ENCODE measurements at regions not wholly inside any gene's neighbourhood (a gene's known extent, or its start where the extent isn't known, plus 50 kb on each side); places are given as distances from the start of the nearest gene placed in this dataset.

DNA sequence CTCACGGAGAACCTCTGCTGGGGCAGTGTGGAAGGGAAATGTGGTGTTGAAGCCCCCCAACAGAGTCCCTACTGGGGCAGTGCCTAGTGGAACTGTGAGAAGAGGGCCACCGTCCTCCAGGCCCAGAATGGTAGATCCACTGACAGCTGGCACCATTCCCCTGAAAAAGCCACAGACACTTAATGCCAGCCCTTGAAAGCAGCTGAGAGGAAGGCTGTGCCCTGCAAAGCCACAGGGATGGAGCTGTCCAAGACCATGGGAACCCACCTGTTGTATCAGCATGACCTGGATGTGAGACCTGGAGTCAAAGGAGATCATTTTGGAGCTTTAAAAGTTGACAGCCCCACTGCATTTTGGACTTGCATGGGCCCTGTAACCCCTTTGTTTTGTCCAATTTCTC, 363.5 kb upstream of the PRICKLE1 start:
- no peaks in the 10 kb centered on the region for H3K27me3 ChIP-seq (ENCODE audit: insufficient read depth, low read length)
- no peak overlapping the region for H3K4me3 ChIP-seq (replicated peaks in 1 of 2; ENCODE audit: low read depth in 1 of 2, low read length in 2 of 2)
- ChIA-PET RAD21 (ENCODE audit: low non-redundant PET in 1 of 2, low total read pairs in 2 of 2, uncharacterized antibody in 2 of 2, unreplicated experiment in 2 of 2) (no interaction called here), CTCF (no interaction called here), POLR2A (no interaction called here)
- H3K9me3 ChIP-seq (ENCODE audit: control insufficient read depth in 1 of 2, insufficient read depth in 1 of 2, low read depth in 1 of 2, low read length in 2 of 2): no peaks in the 10 kb centered on the region
- no peaks in the 10 kb centered on the region for H4K20me1 ChIP-seq (ENCODE audit: insufficient read depth)
- no TSS peak for BruUV-seq (replicated peaks)
- no peak overlapping the region for H2AFZ ChIP-seq (ENCODE audit: low read depth, low read length, poor library complexity, severe bottlenecking)
- no peaks in the 10 kb centered on the region for H3K4me1 ChIP-seq (ENCODE audit: control insufficient read depth in 1 of 2, insufficient read depth in 2 of 2, low read length in 2 of 2)
- no peak for DNase-seq (ENCODE audit: low read depth, low spot score)
- H3K36me3 ChIP-seq (ENCODE audit: control insufficient read depth in 1 of 2, insufficient read depth in 2 of 2, low read length in 2 of 2): no peaks in the 10 kb centered on the region
- intact Hi-C loops (cut with micrococcal nuclease): no loop called here
- no peak overlapping the region for H3K4me2 ChIP-seq (ENCODE audit: low read length)
- no peaks in the 10 kb centered on the region for H3K79me2 ChIP-seq (ENCODE audit: insufficient read depth, low read length)
- TF ChIP-seq SRF (IDR thresholded peaks at IDR 0.05; ENCODE audit: low read depth): no peak
- no peak for TF ChIP-seq POLR2AphosphoS5 (IDR thresholded peaks at IDR 0.05; ENCODE audit: low read depth, low read length)
- no peak for TF ChIP-seq EZH2phosphoT487 (IDR thresholded peaks at IDR 0.05; ENCODE audit: borderline replicate concordance)
- TF ChIP-seq, protein P1, sequence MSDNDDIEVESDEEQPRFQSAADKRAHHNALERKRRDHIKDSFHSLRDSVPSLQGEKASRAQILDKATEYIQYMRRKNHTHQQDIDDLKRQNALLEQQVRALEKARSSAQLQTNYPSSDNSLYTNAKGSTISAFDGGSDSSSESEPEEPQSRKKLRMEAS (IDR thresholded peaks at IDR 0.05): no peak
- TF ChIP-seq EZH2 (IDR thresholded peaks at IDR 0.05): no peak
- TF ChIP-seq CEBPB (IDR thresholded peaks at IDR 0.05; ENCODE audit: low read depth): no peak
- no peak for ATAC-seq
- no peaks in the 10 kb centered on the region for H3K9me2 ChIP-seq (ENCODE audit: insufficient read depth)
- H3K27ac ChIP-seq (ENCODE audit: low read depth, low read length): no peak overlapping the region
- no peak overlapping the region for H3K9ac ChIP-seq (ENCODE audit: low read length)

DNA sequence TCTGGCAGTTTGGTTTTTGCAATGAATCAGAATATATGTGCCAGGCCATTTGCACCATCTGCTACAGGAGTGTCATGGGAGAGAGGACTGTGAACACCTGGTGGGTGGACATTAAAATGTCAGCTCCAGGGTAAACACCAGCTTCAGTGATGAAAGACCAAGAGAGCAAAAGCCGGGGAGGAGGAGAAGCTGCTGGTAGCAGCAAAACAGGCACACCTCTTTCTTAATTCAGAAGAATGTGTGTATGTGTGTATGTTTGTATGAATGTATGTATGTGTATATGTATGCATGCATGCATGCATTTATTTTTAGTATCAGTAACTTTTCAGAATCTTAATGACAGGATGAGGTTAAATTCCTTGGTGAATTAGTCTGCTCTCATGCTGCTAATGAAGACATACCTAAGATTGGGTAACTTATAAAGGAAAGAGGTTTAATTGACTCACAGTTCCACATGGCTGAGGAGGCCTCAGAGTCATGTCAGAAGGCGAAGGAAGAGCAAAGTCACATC, 357.4 kb upstream of the PRICKLE1 start:
- Histone ChIP-seq H3K4me3 (replicated peaks in 1 of 2; ENCODE audit: low read depth in 1 of 2, low read length in 2 of 2) (no peak overlapping the region), H3K9ac (ENCODE audit: low read length) (no peak overlapping the region), H4K20me1 (ENCODE audit: insufficient read depth) (no peaks in the 10 kb centered on the region), H3K79me2 (ENCODE audit: insufficient read depth, low read length) (no peaks in the 10 kb centered on the region), H3K4me1 (ENCODE audit: control insufficient read depth in 1 of 2, insufficient read depth in 2 of 2, low read length in 2 of 2) (no peaks in the 10 kb centered on the region), H3K4me2 (ENCODE audit: low read length) (no peak overlapping the region), H3K27ac (ENCODE audit: low read depth, low read length) (no peak overlapping the region), H2AFZ (ENCODE audit: low read depth, low read length, poor library complexity, severe bottlenecking) (no peak overlapping the region), H3K36me3 (ENCODE audit: control insufficient read depth in 1 of 2, insufficient read depth in 2 of 2, low read length in 2 of 2) (no peaks in the 10 kb centered on the region), H3K9me3 (ENCODE audit: control insufficient read depth in 1 of 2, insufficient read depth in 1 of 2, low read depth in 1 of 2, low read length in 2 of 2) (no peaks in the 10 kb centered on the region), H3K9me2 (ENCODE audit: insufficient read depth) (no peaks in the 10 kb centered on the region), H3K27me3 (ENCODE audit: insufficient read depth, low read length) (no peaks in the 10 kb centered on the region)
- RAD21 ChIA-PET (ENCODE audit: low non-redundant PET in 1 of 2, low total read pairs in 2 of 2, uncharacterized antibody in 2 of 2, unreplicated experiment in 2 of 2): no interaction called here
- ATAC-seq (no peak), DNase-seq (ENCODE audit: low read depth, low spot score) (no peak)
- CTCF ChIA-PET: no interaction called here
- intact Hi-C loops (cut with micrococcal nuclease): no loop called here
- POLR2A ChIA-PET: no interaction called here
- TF ChIP-seq CBX3 (IDR thresholded peaks at IDR 0.05; ENCODE audit: low read depth): no peak
- no peak for TF ChIP-seq CTCF (IDR thresholded peaks at IDR 0.05 in 2 of 3, conservative IDR thresholded peaks at IDR 0.05 in 1 of 3; ENCODE audit: borderline replicate concordance in 1 of 3, insufficient read depth in 1 of 3, low read depth in 2 of 3, low read length in 2 of 3)
- no peak for TF ChIP-seq EGR1 (IDR thresholded peaks at IDR 0.05; ENCODE audit: low read depth)
- no peak for TF ChIP-seq ZFX (IDR thresholded peaks at IDR 0.05)
- TF ChIP-seq SP1 (IDR thresholded peaks at IDR 0.05; ENCODE audit: low read depth): no peak
- TF ChIP-seq EZH2 (IDR thresholded peaks at IDR 0.05): no peak
- no peak for TF ChIP-seq POLR2AphosphoS5 (IDR thresholded peaks at IDR 0.05; ENCODE audit: low read depth, low read length)
- TF ChIP-seq JUND (IDR thresholded peaks at IDR 0.05): no peak
- no peak for TF ChIP-seq FOSL1 (IDR thresholded peaks at IDR 0.05; ENCODE audit: low read depth)
- TF ChIP-seq SIN3A (IDR thresholded peaks at IDR 0.05; ENCODE audit: low read depth): no peak
- no peak for TF ChIP-seq ATF3 (IDR thresholded peaks at IDR 0.05)
- BruUV-seq (replicated peaks): no TSS peak
